Activated CD4-positive, alpha-beta T cell treated with anti-CD3 and anti-CD28 coated beads for 36 hours (primary cell): ENCODE measurements at regions not wholly inside any gene's neighbourhood (a gene's known extent, or its start where the extent isn't known, plus 50 kb on each side); places are given as distances from the start of the nearest gene placed in this dataset.

Source experiments
- ATAC-seq: fragments of 200-7000 bp; cut with Tn5 transposase; one replicate; pipeline ENCODE4 v1.10.0; 2021; ENCODE audit warnings: mild to moderate bottlenecking, moderate library complexity
- CTCF ChIA-PET: fragments of 350-600 bp; sonication (Branson Sonifier 250); formaldehyde crosslinking; loops from one replicate; lab custom pipeline; 2021; ENCODE audit warnings: antibody characterized with exemption; lab: Charles Lee
- POLR2A ChIA-PET: fragments of 350-600 bp; sonication (Branson Sonifier 250); formaldehyde crosslinking; loops from one replicate; lab custom pipeline; 2021; ENCODE audit warnings: antibody characterized with exemption, inconsistent platforms; lab: Charles Lee
- DNase-seq: peaks from one replicate; pipeline ENCODE4 v3.0.0-alpha.2; 2020
- H3K27ac Mint-ChIP-seq: one replicate; pipeline ENCODE4 v1.8.0; 2021; ENCODE audit warnings: mixed read lengths
- H3K27me3 Mint-ChIP-seq: one replicate; pipeline ENCODE4 v1.8.0; 2021; ENCODE audit warnings: mixed read lengths
- H3K36me3 Mint-ChIP-seq: one replicate; pipeline ENCODE4 v1.8.0; 2021; ENCODE audit warnings: low read depth, mixed read lengths
- H3K4me1 Mint-ChIP-seq: one replicate; pipeline ENCODE4 v1.8.0; 2021; ENCODE audit warnings: mixed read lengths
- H3K4me3 Mint-ChIP-seq: one replicate; pipeline ENCODE4 v1.8.0; 2021; ENCODE audit warnings: mild to moderate bottlenecking, moderate library complexity, mixed read lengths
- H3K9me3 Mint-ChIP-seq: one replicate; pipeline ENCODE4 v1.8.0; 2021; ENCODE audit warnings: low read depth, mixed read lengths
- intact Hi-C, 2 experiments: fragments of 100-400 bp; cut with DNase I in 1 of 2; cut with micrococcal nuclease in 1 of 2; formaldehyde crosslinking; loops; one replicate each; pipeline versions ENCODE4 v1.14.2 to v1.15.1; 2022 to 2024; cut with DNase I, micrococcal nuclease

- no peak for ATAC-seq
- CTCF ChIA-PET, result interaction anchor here (0.7 kb wide), 1 partner anchor 75 kb away, joined by 3 read pairs; no protein-coding TSS in a partner anchor
- no peaks in the 10 kb centered on the region for H3K4me1 Mint-ChIP-seq
- no peaks in the 10 kb centered on the region for H3K27me3 Mint-ChIP-seq
- H3K36me3 Mint-ChIP-seq, result peaks cover 1% of the 10 kb centered on the region
- intact Hi-C loops, result no loop called here
- H3K9me3 Mint-ChIP-seq, result peaks cover 5% of the 10 kb centered on the region
- no peak overlapping the region for H3K4me3 Mint-ChIP-seq
- POLR2A ChIA-PET, result no interaction called here
- no peak overlapping the region for H3K27ac Mint-ChIP-seq
- no peak for DNase-seq
Measured at GRCh38 chr9:117597977-117598376, 106.2 kb upstream of the TLR4 start.

- DNase-seq (no peak), ATAC-seq (no peak)
- Mint-ChIP-seq H3K27ac (no peak overlapping the region), H3K4me1 (no peaks in the 10 kb centered on the region), H3K27me3 (no peaks in the 10 kb centered on the region), H3K4me3 (no peak overlapping the region), H3K36me3 (peaks cover 1% of the 10 kb centered on the region), H3K9me3 (peaks cover 5% of the 10 kb centered on the region)
- CTCF ChIA-PET, result no interaction called here
- intact Hi-C loops, result no loop called here
- POLR2A ChIA-PET, result no interaction called here
Measured at GRCh38 chr9:117596678-117597077, 107.5 kb upstream of the TLR4 start.

- Mint-ChIP-seq H3K36me3 (no peaks in the 10 kb centered on the region), H3K27ac (no peak overlapping the region), H3K4me1 (no peaks in the 10 kb centered on the region), H3K27me3 (no peaks in the 10 kb centered on the region), H3K4me3 (no peak overlapping the region), H3K9me3 (peaks cover 2% of the 10 kb centered on the region)
- DNase-seq (no peak), ATAC-seq (no peak)
- ChIA-PET POLR2A (no interaction called here), CTCF (no interaction called here)
- intact Hi-C loops, result no loop called here
Measured at GRCh38 chr9:117595650-117596049, 108.6 kb upstream of the TLR4 start.

GRCh38 chr9:117587263-117587662 lies 116.9 kb upstream of the TLR4 start:
- Mint-ChIP-seq H3K27me3 (no peaks in the 10 kb centered on the region), H3K4me1 (no peaks in the 10 kb centered on the region), H3K27ac (no peak overlapping the region), H3K36me3 (no peaks in the 10 kb centered on the region), H3K4me3 (no peak overlapping the region), H3K9me3 (no peaks in the 10 kb centered on the region)
- no peak for ATAC-seq
- intact Hi-C loops, result no loop called here
- ChIA-PET CTCF (no interaction called here), POLR2A (no interaction called here)
- no peak for DNase-seq

- intact Hi-C loops, result no loop called here
- no peak for DNase-seq
- H3K4me3 Mint-ChIP-seq, result no peak overlapping the region
- no peaks in the 10 kb centered on the region for H3K36me3 Mint-ChIP-seq
- no peaks in the 10 kb centered on the region for H3K27me3 Mint-ChIP-seq
- H3K9me3 Mint-ChIP-seq, result peaks cover 8% of the 10 kb centered on the region
- CTCF ChIA-PET, result no interaction called here
- H3K27ac Mint-ChIP-seq, result no peak overlapping the region
- POLR2A ChIA-PET, result no interaction called here
- ATAC-seq, result no peak
- no peaks in the 10 kb centered on the region for H3K4me1 Mint-ChIP-seq
Measured at GRCh38 chr9:117574099-117574498, 130.1 kb upstream of the TLR4 start.

- no peak for DNase-seq
- ChIA-PET POLR2A (interaction anchor here (0.6 kb wide), 1 partner anchor 703 kb away, joined by 7 read pairs; no protein-coding TSS in a partner anchor), CTCF (interaction anchor here (0.6 kb wide), 1 partner anchor 258 kb away, joined by 4 read pairs; no protein-coding TSS in a partner anchor)
- intact Hi-C loops, result no loop called here
- Mint-ChIP-seq H3K36me3 (no peaks in the 10 kb centered on the region), H3K4me3 (no peak overlapping the region), H3K4me1 (no peaks in the 10 kb centered on the region), H3K27me3 (no peaks in the 10 kb centered on the region), H3K27ac (no peak overlapping the region), H3K9me3 (peaks cover 3% of the 10 kb centered on the region)
- no peak for ATAC-seq
Measured at GRCh38 chr9:117564839-117565238, 139.4 kb upstream of the TLR4 start.

- ATAC-seq (no peak), DNase-seq (no peak)
- intact Hi-C loops, result no loop called here
- no peak overlapping the region for H3K27ac Mint-ChIP-seq
- ChIA-PET CTCF (no interaction called here), POLR2A (no interaction called here)
- no peak overlapping the region for H3K4me3 Mint-ChIP-seq
- H3K36me3 Mint-ChIP-seq, result no peaks in the 10 kb centered on the region
- no peaks in the 10 kb centered on the region for H3K4me1 Mint-ChIP-seq
- peaks cover 4% of the 10 kb centered on the region for H3K27me3 Mint-ChIP-seq
- H3K9me3 Mint-ChIP-seq, result peaks cover 3% of the 10 kb centered on the region
Measured at GRCh38 chr9:117561761-117562160, 142.4 kb upstream of the TLR4 start.

- DNase-seq (peak; percentile 70), ATAC-seq (peak; percentile 61)
- Mint-ChIP-seq H3K36me3 (no peaks in the 10 kb centered on the region), H3K4me1 (no peaks in the 10 kb centered on the region), H3K4me3 (no peak overlapping the region), H3K27me3 (peaks cover 6% of the 10 kb centered on the region), H3K9me3 (peaks cover 3% of the 10 kb centered on the region), H3K27ac (no peak overlapping the region)
- CTCF ChIA-PET, result interaction anchor here (0.6 kb wide), 1 partner anchor 1374 kb away, joined by 4 read pairs; no protein-coding TSS in a partner anchor
- intact Hi-C loops, result loop anchor here in 1 of 2 experiments (1.0 kb wide), 1 partner anchor 69 kb away; no protein-coding TSS in a partner anchor
- POLR2A ChIA-PET, result interaction anchor here (0.6 kb wide), 1 partner anchor 124 kb away, joined by 4 read pairs; no protein-coding TSS in a partner anchor
Measured at GRCh38 chr9:117555964-117556629, 141.2 kb upstream of the ASTN2 start.

- H3K9me3 Mint-ChIP-seq, result no peaks in the 10 kb centered on the region
- H3K27ac Mint-ChIP-seq, result no peak overlapping the region
- H3K36me3 Mint-ChIP-seq, result no peaks in the 10 kb centered on the region
- no peak for ATAC-seq
- intact Hi-C loops, result no loop called here
- no peak for DNase-seq
- peaks cover 4% of the 10 kb centered on the region for H3K27me3 Mint-ChIP-seq
- no peak overlapping the region for H3K4me3 Mint-ChIP-seq
- CTCF ChIA-PET, result no interaction called here
- POLR2A ChIA-PET, result no interaction called here
- no peaks in the 10 kb centered on the region for H3K4me1 Mint-ChIP-seq
Measured at GRCh38 chr9:117552811-117553210, 138.0 kb upstream of the ASTN2 start.

GRCh38 chr9:117551171-117551570 lies 136.3 kb upstream of the ASTN2 start:
- ChIA-PET POLR2A (no interaction called here), CTCF (no interaction called here)
- Mint-ChIP-seq H3K4me1 (peaks cover 7% of the 10 kb centered on the region), H3K9me3 (no peaks in the 10 kb centered on the region), H3K4me3 (no peak overlapping the region), H3K27me3 (peaks cover 2% of the 10 kb centered on the region), H3K36me3 (no peaks in the 10 kb centered on the region), H3K27ac (no peak overlapping the region)
- intact Hi-C loops, result no loop called here
- DNase-seq, result no peak
- no peak for ATAC-seq

- no peaks in the 10 kb centered on the region for H3K9me3 Mint-ChIP-seq
- H3K4me1 Mint-ChIP-seq, result peaks cover 7% of the 10 kb centered on the region
- DNase-seq, result no peak
- ChIA-PET POLR2A (no interaction called here), CTCF (no interaction called here)
- H3K27me3 Mint-ChIP-seq, result peaks cover 2% of the 10 kb centered on the region
- no peak overlapping the region for H3K4me3 Mint-ChIP-seq
- intact Hi-C loops, result no loop called here
- no peaks in the 10 kb centered on the region for H3K36me3 Mint-ChIP-seq
- no peak overlapping the region for H3K27ac Mint-ChIP-seq
- ATAC-seq, result no peak
Measured at GRCh38 chr9:117549444-117549843, 134.6 kb upstream of the ASTN2 start.

- Mint-ChIP-seq H3K36me3 (no peaks in the 10 kb centered on the region), H3K9me3 (no peaks in the 10 kb centered on the region), H3K27ac (no peak overlapping the region), H3K4me3 (no peak overlapping the region), H3K27me3 (peaks cover 2% of the 10 kb centered on the region), H3K4me1 (peaks cover 7% of the 10 kb centered on the region)
- no peak for ATAC-seq
- POLR2A ChIA-PET, result no interaction called here
- CTCF ChIA-PET, result interaction anchor here (0.6 to 1.7 kb wide), 2 partner anchors 10 to 145 kb away, joined by 3 read pairs; no protein-coding TSS in a partner anchor
- DNase-seq, result no peak
- intact Hi-C loops, result no loop called here
Measured at GRCh38 chr9:117548556-117548955, 133.7 kb upstream of the ASTN2 start.
